A549 (cell line): ENCODE measurements at regions not wholly inside any gene's neighbourhood (a gene's known extent, or its start where the extent isn't known, plus 50 kb on each side); places are given as distances from the start of the nearest gene placed in this dataset.

Experiments used
- CEBPB ChIP-seq, 2 experiments: fragments of >200 bp in 1 of 2; sonication (Bioruptor Twin) in 1 of 2; formaldehyde crosslinking in 1 of 2; IDR thresholded peaks; 2 replicates each; pipeline ENCODE4 v1.6.1; 2012 to 2016
- CTCF ChIP-seq: fragments of >200 bp; sonication (Bioruptor Twin); formaldehyde crosslinking; IDR thresholded peaks from 3 replicates; pipeline ENCODE4 v1.5.1; 2016
- MAX ChIP-seq: IDR thresholded peaks from 2 replicates; pipeline ENCODE4 v1.6.1; 2012
- MYC ChIP-seq: IDR thresholded peaks from 2 replicates; pipeline ENCODE4 v1.6.1; 2012; ENCODE audit warnings: mild to moderate bottlenecking, inconsistent platforms, low read length, improper control_type of control experiment, borderline replicate concordance
- POLR2A ChIP-seq: IDR thresholded peaks from 2 replicates; pipeline ENCODE4 v1.6.1; 2012; ENCODE audit warnings: mild to moderate bottlenecking, low read length

- TF ChIP-seq CEBPB (IDR thresholded peaks at IDR 0.05) (no peak), CTCF (no peak), MAX (no peak), POLR2A (no peak), MYC (no peak)
Observed at GRCh38 chr1:38696371-38696770, 163.2 kb downstream of the RRAGC start.
